ENCODE measurements at regions not wholly inside any gene's neighbourhood (a gene's known extent, or its start where the extent isn't known, plus 50 kb on each side); places are given as distances from the start of the nearest gene placed in this dataset.

DNA sequence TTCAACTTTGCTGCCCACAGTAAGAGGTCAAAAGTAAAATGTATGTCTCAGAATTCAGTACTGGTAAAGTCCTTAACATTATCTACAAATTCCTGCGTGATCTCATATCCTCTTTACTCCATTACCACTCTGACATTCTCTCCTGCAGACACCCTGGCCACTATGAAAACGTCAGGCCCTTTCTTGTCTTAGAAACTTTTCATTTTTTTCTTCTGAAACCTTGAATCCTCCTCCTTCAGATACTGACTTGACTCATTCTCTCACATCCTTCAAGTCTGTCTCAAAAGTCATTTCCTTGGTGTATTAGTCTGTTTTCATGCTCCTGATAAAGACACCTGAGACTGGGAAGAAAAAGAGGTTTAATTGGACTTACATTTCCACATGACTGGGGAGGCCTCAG, 262.3 kb downstream of the POU4F1 start:
- TF ChIP-seq, protein P1, sequence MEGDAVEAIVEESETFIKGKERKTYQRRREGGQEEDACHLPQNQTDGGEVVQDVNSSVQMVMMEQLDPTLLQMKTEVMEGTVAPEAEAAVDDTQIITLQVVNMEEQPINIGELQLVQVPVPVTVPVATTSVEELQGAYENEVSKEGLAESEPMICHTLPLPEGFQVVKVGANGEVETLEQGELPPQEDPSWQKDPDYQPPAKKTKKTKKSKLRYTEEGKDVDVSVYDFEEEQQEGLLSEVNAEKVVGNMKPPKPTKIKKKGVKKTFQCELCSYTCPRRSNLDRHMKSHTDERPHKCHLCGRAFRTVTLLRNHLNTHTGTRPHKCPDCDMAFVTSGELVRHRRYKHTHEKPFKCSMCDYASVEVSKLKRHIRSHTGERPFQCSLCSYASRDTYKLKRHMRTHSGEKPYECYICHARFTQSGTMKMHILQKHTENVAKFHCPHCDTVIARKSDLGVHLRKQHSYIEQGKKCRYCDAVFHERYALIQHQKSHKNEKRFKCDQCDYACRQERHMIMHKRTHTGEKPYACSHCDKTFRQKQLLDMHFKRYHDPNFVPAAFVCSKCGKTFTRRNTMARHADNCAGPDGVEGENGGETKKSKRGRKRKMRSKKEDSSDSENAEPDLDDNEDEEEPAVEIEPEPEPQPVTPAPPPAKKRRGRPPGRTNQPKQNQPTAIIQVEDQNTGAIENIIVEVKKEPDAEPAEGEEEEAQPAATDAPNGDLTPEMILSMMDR (conservative IDR thresholded peaks at IDR 0.05 in 1 of 2, IDR thresholded peaks at IDR 0.05 in 1 of 2; ENCODE audit: low read depth in 1 of 2, low read length in 2 of 2): no peak
- TF ChIP-seq EZH2 (IDR thresholded peaks at IDR 0.05; ENCODE audit: low read length, missing control alignments): no peak

All from fibroblast of lung (primary cell).